HG02623 (cell line): ENCODE measurements at regions not wholly inside any gene's neighbourhood (a gene's known extent, or its start where the extent isn't known, plus 50 kb on each side); places are given as distances from the start of the nearest gene placed in this dataset.
A peak's percentile ranks its signal among the peaks of the same experiment; 100 is the strongest.

Source experiments
- ATAC-seq: cut with Tn5 transposase; IDR thresholded peaks from one replicate; pipeline ENCODE4 v1.9.1; 2021; ENCODE audit warnings: moderate library complexity; ENCODE audit not compliant: unreplicated experiment

DNA sequence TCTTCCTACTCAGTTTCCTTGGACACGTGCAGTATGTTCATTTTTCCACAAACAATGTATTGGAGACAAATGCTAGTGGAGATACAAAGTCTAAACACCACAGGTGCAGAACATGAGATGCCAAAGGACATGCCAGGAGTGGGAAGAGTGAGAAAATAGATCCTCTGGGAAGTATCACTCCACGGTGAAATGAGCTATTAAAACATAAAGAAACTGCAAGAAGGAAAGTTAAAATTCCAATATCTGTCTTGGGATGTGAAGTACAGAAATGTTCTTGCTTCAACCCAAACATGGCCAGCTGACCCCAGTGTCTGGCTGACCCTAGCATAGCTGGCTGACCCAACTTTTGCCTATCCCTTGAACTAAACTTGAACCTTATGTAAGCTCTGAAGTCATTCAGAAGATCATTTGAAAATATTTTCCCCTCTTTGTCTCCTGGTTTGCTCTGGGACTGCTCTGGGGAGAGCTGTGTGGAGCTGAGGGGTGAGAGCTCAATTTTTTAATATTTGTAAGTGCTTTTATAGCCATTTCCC, 59.5 kb downstream of the FZD1 start:
- ATAC-seq = no peak

DNA sequence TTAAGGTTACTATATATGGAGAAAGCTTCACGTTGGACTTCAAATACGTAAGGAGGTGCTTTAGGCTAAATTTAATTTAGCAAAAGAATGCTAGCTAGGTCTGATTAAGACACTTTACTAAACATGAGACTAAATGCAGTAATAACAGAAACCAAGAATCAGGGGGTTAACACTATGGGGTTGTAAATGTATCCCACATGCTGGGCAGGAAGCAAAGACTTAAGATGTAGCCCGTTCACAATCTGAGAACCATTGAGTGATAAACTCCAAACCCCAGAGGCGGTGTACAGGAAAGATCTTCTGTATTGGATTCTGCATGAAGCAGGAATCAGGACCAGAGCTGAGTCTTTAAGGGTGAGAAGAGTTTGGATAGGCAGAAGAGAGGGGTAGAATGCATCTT, 60.4 kb downstream of the FZD1 start:
- no peak for ATAC-seq

DNA sequence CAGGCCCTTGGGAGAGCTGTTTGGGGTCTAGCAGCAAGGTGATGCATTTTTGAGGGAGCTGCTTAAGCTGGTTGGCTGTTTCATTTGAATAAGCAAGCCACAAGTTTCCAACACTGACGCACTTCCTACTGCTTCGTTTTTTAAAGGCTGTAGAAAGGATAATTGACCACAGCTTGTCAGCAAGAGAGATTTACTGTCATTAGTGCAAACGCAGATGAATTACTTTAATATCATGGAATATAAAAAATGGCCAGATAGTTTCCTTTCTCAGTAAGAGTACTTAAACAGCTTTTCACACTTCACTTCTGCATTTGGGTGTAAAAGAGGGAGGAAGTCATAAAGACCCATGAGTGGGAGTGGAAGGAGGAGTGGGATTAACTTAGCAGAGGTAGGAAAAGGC, 61.5 kb downstream of the FZD1 start:
- ATAC-seq = no peak

GRCh38 chr7:91326516-91327199, 62.4 kb downstream of the FZD1 start:
- ATAC-seq = no peak

DNA sequence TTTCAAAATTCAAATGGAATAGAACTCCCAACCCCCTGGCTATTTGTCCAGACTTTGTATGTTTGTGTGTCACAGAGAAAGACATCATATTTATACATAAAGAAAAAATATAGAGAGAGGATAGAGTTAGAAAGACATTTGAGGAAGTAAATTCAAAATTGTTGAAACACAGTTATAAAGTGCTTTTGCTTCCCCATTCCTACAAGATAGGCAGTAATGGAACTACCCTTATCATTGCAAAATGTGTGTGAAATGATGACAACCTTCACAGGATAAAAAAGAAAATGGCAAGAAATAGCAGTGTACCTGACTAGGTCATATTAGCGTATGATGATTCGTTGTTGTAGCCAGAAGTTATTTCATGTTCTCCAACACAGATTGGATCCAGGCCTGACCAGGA, 63.1 kb downstream of the FZD1 start:
- ATAC-seq = no peak

- no peak for ATAC-seq
Measured at GRCh38 chr7:91329571-91329970, 65.3 kb downstream of the FZD1 start.

DNA sequence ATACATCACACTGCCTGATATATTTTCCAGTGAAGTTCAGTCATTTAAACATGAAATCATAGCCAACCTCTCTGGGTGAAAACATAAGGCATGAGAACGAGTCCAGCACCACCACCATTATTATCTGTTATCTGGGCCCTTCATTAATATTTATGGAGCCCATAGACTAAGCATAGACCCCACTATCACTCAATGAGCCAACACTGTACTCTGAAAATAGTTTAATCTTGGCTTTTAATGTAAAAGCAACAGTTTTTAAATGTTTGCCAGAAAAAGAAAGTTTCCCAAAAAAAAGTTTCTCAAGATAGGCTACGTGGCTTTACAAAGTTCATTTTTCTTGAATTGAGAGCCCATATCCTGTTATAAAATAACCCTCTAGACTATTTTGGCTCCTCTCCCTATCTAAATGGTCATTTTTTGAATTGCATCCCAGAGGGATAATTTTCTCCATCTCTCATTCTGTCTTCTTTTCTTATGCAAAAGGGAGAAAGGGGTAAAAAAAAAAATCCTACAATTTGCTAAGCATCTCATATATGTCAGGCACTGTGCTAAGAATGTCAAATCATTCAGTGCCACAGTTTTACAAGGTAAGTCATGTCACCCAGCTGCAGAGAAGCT, 66.1 kb downstream of the FZD1 start:
- ATAC-seq = no peak

DNA sequence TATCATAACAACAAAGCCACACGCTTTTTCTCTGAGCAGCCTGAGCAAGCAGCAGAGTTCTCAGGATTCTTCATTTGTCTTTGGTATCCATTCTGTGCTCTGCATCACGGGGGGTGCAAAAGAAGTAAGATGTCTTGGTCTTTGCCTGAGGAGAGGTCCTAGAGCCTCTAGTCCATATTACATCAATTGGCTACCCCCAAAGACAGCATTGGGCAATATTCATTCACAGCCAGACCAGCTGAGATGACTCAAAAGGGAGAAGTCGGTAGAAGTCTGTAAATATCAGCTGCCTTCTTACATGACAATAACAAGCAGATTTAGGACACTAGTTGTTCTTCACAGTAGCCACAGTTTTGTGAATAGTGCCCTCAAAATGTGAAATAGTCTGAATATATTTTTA, 66.6 kb downstream of the FZD1 start:
- ATAC-seq = no peak

DNA sequence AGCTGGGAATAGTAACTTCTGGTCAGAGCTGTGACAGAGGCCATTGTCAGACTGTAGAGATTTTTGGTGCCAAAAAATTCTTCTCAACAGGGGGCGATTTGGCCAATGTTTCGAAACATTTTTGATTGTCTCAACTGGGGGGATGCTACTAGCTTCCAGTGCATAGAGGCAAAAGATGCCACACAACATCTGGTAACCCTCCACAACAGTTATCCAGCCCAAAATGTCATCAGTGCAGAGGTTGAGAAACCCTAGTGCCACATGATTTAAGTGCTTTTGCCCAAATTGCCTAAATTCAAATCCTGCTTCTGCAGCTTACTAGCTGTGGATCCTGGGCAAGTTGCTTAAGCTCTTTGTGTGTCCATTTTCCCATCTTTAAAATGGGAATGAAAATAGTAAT, 71.9 kb downstream of the FZD1 start:
- no peak for ATAC-seq

DNA sequence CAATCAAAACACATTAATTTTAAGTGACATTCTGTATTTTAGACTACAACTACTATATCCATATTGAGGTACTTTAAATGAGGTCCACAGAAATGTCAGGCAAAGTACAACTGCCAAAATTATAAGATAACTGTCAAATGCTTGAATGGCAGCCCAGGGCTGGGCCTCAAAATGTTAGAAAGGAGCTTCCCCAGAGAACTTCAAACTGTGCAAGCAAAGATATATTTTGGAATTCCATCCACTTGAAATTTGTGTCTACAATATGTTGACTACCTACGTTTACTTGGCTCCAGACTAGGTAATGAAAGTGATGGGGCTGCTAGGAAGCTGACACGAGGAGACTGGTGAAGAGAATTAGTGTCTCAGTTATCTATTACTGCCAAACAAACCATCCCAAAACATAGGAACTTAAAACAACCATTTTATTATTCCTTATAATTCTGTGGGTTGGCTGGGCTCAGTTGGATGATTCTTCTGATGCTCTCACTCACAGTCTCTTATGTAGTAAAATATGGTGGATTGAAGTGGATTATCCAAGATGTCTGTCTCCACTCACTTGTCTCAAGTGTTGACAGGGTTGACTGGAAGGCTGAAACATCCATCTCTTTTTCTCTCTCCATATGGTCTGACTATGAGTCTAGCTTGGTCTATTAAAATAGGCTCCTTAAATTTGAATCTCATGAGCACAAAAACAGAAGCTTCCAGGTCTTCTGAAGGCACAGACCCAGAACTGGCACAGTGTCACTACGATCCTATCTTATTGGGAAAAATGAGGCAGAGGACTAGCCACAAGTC, 74.2 kb downstream of the FZD1 start:
- no peak for ATAC-seq

DNA sequence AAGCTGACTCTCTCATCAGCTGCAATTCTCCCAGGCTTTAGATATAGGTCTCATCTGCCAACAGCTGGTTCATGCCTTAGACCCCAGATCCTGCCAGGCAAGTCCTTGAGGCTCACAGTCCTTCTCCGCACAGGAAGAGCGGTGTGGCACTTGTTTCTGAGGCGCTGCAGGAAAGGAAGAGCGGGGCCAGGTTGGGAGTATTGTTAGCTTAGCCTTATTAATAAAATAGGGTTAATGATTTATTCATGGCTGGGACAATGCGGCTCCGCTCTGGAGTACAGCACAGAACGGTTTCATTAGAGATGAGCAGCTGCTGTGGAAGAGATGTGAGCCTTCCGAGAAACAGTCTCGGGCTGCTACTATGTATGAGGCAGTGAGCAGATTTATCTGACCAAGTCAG, 78.1 kb downstream of the FZD1 start:
- no peak for ATAC-seq

DNA sequence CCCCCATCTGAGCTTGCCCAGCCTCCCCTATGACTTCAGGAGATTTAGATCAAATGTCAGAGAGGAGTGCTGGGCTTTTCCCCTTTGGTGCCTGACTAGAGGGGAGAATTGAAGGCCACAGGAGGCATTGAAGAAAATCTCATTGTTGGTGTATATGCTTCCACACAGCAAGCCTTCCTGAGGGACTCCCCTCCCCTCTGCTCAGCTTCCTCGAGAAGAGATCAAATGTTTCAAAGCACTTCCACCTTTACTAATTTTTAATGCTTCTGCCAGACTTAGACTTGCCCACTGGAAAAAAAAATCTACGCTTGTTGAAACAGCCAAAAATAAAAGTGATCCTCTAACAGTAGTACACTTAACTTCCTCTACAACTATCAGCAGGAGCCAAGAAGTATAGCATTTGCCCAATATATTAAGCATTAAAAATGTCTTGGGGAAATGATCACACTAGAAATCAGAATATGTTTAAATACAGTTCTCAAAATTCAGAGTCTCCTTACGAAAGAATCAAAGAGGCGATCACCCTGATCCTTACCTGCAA, 79.3 kb downstream of the FZD1 start:
- no peak for ATAC-seq

GRCh38 chr7:91343996-91344629, 79.9 kb downstream of the FZD1 start:
- no peak for ATAC-seq

DNA sequence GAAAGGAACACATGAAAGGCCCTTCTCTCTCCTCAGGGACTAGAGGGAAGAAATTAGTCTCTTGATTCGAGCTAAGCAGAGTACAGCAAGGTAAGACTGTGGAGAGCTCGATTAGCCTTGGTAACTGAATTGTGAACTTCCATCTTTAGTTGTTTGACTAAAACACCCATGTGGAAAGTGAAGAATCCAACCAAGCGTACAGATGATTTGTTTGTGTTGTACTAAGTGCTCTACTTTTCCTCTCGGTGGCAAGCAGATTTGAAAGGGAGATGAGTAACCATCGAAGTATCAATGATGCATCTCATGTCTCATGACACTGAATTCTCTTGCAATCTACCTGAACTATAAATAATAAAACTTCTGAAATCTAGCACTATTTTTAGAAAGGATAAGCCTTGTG, 80.7 kb downstream of the FZD1 start:
- ATAC-seq = peak; percentile 42

GRCh38 chr7:91345449-91345848, 81.2 kb downstream of the FZD1 start:
- ATAC-seq = peak; percentile 80

GRCh38 chr7:91346426-91346825, 82.2 kb downstream of the FZD1 start:
- no peak for ATAC-seq

DNA sequence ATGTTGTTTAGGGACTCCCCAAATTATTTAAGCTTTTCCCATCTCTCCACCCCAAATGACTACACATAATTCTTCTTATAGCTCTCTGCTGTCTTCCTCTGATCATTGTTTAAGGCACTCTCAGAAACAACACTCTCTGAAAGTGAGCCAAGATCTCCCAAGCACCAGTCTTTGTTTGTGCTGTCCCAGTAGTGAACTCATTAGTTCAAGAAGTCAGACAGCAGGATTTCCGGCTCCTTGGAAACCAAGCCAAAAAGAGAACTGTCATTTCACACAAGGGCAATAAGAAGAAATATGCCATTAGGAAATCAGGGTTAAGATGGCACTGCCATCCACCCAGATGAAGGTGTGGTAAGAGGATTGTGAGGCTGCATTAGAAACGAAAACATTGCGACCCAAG, 83.1 kb downstream of the FZD1 start:
- ATAC-seq = no peak

- no peak for ATAC-seq
Measured at GRCh38 chr7:91348711-91349110, 84.5 kb downstream of the FZD1 start.

DNA sequence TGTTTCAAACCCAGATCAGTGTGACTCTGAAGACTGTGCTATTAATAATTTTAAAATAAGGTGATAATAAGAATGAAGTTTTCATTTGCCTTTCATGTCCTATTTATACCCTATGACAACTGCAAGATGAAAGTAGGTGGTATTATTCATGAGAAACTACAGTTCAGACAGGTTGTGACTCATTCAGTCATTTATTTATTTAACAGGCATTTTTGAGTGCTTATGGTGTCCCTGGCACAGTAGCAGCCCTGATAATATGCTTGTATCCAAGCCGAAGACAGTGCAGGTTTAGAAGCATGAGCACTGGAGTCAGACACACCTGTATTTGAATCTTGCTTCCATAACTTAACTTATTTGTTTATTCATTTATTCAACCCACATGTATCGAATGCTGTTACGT, 87.1 kb downstream of the FZD1 start:
- no peak for ATAC-seq

GRCh38 chr7:91352091-91352490, 87.9 kb downstream of the FZD1 start:
- no peak for ATAC-seq

GRCh38 chr7:91353848-91354247, 89.6 kb downstream of the FZD1 start:
- no peak for ATAC-seq
